ENCODE measurements at regions not wholly inside any gene's neighbourhood (a gene's known extent, or its start where the extent isn't known, plus 50 kb on each side); places are given as distances from the start of the nearest gene placed in this dataset.

GRCh38 chr18:70693246-70693645 is 404.4 kb downstream of the SOCS6 start:
- TF ChIP-seq CTCF (IDR thresholded peaks at IDR 0.05; ENCODE audit: low read depth, low read length) (no peak), POLR2A (IDR thresholded peaks at IDR 0.05; ENCODE audit: extremely low read depth, insufficient read length) (no peak), MAX (IDR thresholded peaks at IDR 0.05; ENCODE audit: low read depth, low read length) (no peak)

Data from NB4 (cell line).